CD14-positive monocyte (primary cell): ENCODE measurements at regions not wholly inside any gene's neighbourhood (a gene's known extent, or its start where the extent isn't known, plus 50 kb on each side); places are given as distances from the start of the nearest gene placed in this dataset.

Source experiments
- DNase-seq, 3 donors: peaks; one replicate each; pipeline ENCODE4 v3.0.0-alpha.2; 2011 to 2022
- H2AFZ ChIP-seq: 2 replicates; pipeline ENCODE4 v1.6.0; 2012; ENCODE audit warnings: mild to moderate bottlenecking, low read depth, low read length, inconsistent platforms; ENCODE audit not compliant: insufficient read depth, poor library complexity, severe bottlenecking
- H3K27ac ChIP-seq, 2 donors: 1 replicate in 1 of 2; 2 replicates in 1 of 2; pipeline ENCODE4 v1.5.1; 2012 to 2013; ENCODE audit warnings: low read length in 2 of 2, control low read depth in 1 of 2, inconsistent platforms in 1 of 2, low read depth in 1 of 2, mild to moderate bottlenecking in 1 of 2
- H3K27me3 ChIP-seq, 2 donors: one replicate each; pipeline versions ENCODE4 v1.6.0 to v1.6.1; 2011 to 2013; ENCODE audit warnings: low read length in 2 of 2; ENCODE audit not compliant: control insufficient read depth in 2 of 2, insufficient read depth in 2 of 2
- H3K36me3 ChIP-seq, 2 donors: replicated peaks in 1 of 2; 1 replicate in 1 of 2; 2 replicates in 1 of 2; pipeline versions ENCODE4 v1.5.1 to v1.6.1; 2012 to 2013; ENCODE audit warnings: low read length in 2 of 2, control low read depth in 1 of 2, inconsistent platforms in 1 of 2, mild to moderate bottlenecking in 1 of 2; ENCODE audit not compliant: insufficient read depth in 2 of 2, control insufficient read depth in 1 of 2
- H3K4me1 ChIP-seq, 2 donors: 1 replicate in 1 of 2; 2 replicates in 1 of 2; pipeline versions ENCODE4 v1.5.1 to v1.6.1; 2012 to 2013; ENCODE audit warnings: low read length in 2 of 2, control low read depth in 1 of 2, inconsistent platforms in 1 of 2, mild to moderate bottlenecking in 1 of 2, moderate library complexity in 1 of 2; ENCODE audit not compliant: insufficient read depth in 2 of 2, control insufficient read depth in 1 of 2
- H3K4me2 ChIP-seq: replicated peaks from 2 replicates; pipeline ENCODE3; 2012; ENCODE audit warnings: low read length, moderate library complexity, mild to moderate bottlenecking; ENCODE audit not compliant: poor library complexity, severe bottlenecking; ENCODE audit errors: extremely low read depth
- H3K4me3 ChIP-seq, 3 experiments: fragments of 200-600 bp in 1 of 3; sonication (generic) in 1 of 3; replicated peaks in 1 of 3; 1 replicate in 2 of 3; 2 replicates in 1 of 3; pipeline ENCODE4 v1.5.1; 2011 to 2013; ENCODE audit warnings: low read length in 3 of 3, mild to moderate bottlenecking in 3 of 3, control low read depth in 2 of 3, low read depth in 2 of 3, inconsistent platforms in 1 of 3, moderate library complexity in 1 of 3
- H3K79me2 ChIP-seq: 2 replicates; pipeline ENCODE4 v1.6.0; 2012; ENCODE audit warnings: mild to moderate bottlenecking, control low read depth, inconsistent platforms, low read length, moderate library complexity; ENCODE audit not compliant: insufficient read depth
- H3K9ac ChIP-seq: 2 replicates; pipeline ENCODE4 v1.6.0; 2017; ENCODE audit warnings: low read length, mild to moderate bottlenecking; ENCODE audit not compliant: insufficient read depth, poor library complexity, severe bottlenecking
- H3K9me3 ChIP-seq, 2 donors: replicated peaks in 1 of 2; 1 replicate in 1 of 2; 2 replicates in 1 of 2; pipeline versions ENCODE4 v1.5.1 to v1.6.1; 2012 to 2013; ENCODE audit warnings: low read length in 2 of 2, control low read depth in 1 of 2; ENCODE audit not compliant: control insufficient read depth in 1 of 2, insufficient read depth in 1 of 2
- H4K20me1 ChIP-seq: 2 replicates; pipeline ENCODE4 v1.6.0; 2012; ENCODE audit warnings: mild to moderate bottlenecking, low read length, control low read depth, moderate library complexity; ENCODE audit not compliant: insufficient read depth
- H3K27ac Mint-ChIP-seq, 7 donors: one replicate each; pipeline ENCODE4 v1.8.0; 2020; ENCODE audit warnings: mild to moderate bottlenecking in 7 of 7, mixed read lengths in 7 of 7, moderate library complexity in 6 of 7, inconsistent platforms in 2 of 7
- H3K27me3 Mint-ChIP-seq, 3 donors: one replicate each; pipeline ENCODE4 v1.8.0; 2021 to 2022; ENCODE audit warnings: low read depth in 3 of 3, mild to moderate bottlenecking in 3 of 3, mixed read lengths in 3 of 3, moderate library complexity in 3 of 3, inconsistent platforms in 1 of 3
- H3K36me3 Mint-ChIP-seq, 2 donors: one replicate each; pipeline ENCODE4 v1.8.0; 2020; ENCODE audit warnings: mixed read lengths in 2 of 2, inconsistent platforms in 1 of 2, mild to moderate bottlenecking in 1 of 2
- H3K4me1 Mint-ChIP-seq: one replicate; pipeline ENCODE4 v1.8.0; 2020; ENCODE audit warnings: mild to moderate bottlenecking, mixed read lengths
- H3K4me3 Mint-ChIP-seq, 2 donors: one replicate each; pipeline ENCODE4 v1.8.0; 2020; ENCODE audit warnings: mild to moderate bottlenecking in 2 of 2, mixed read lengths in 2 of 2, moderate library complexity in 1 of 2
- H3K9me3 Mint-ChIP-seq, 7 donors: one replicate each; pipeline ENCODE4 v1.8.0; 2020 to 2022; ENCODE audit warnings: mixed read lengths in 7 of 7, mild to moderate bottlenecking in 6 of 7, moderate library complexity in 6 of 7, inconsistent platforms in 2 of 7
- CTCF ChIP-seq: fragments of 200-600 bp; IDR thresholded peaks from one replicate; pipeline ENCODE4 v1.8.0; 2022; ENCODE audit warnings: antibody characterized with exemption, mild to moderate bottlenecking
- WGBS: methylation state at CpG from one replicate; pipeline ENCODE4 v1.1.5; 2013; ENCODE audit warnings: missing lambda C conversion rate; ENCODE audit not compliant: insufficient coverage; 5-methylcytosine and 5-hydroxymethylcytosine counted together
- intact Hi-C, 2 donors: fragments of 100-400 bp; cut with micrococcal nuclease; formaldehyde crosslinking; loops; one replicate each; pipeline versions ENCODE4 v1.15.0 to v1.15.1; 2023

- DNase-seq = no peak
- Histone ChIP-seq H3K4me1 (no peaks in the 10 kb centered on the region), H3K79me2 (no peaks in the 10 kb centered on the region), H3K27me3 (no peaks in the 10 kb centered on the region), H2AFZ (no peak overlapping the region), H3K4me2 (no peak overlapping the region), H3K9ac (no peak overlapping the region), H3K4me3 (no peak overlapping the region), H4K20me1 (no peaks in the 10 kb centered on the region), H3K9me3 (no peaks in the 10 kb centered on the region), H3K27ac (no peak overlapping the region), H3K36me3 (no peaks in the 10 kb centered on the region)
- WGBS = 76% methylated on average over 5 of the region's 5 CpGs
- Mint-ChIP-seq H3K9me3 (peaks cover 0 to 4% (median 1%) of the 10 kb centered on the region in 7 donors), H3K4me1 (no peaks in the 10 kb centered on the region), H3K36me3 (no peaks in the 10 kb centered on the region), H3K4me3 (no peak overlapping the region), H3K27me3 (peaks cover 6 to 22% (median 7%) of the 10 kb centered on the region in 3 donors), H3K27ac (no peak overlapping the region)
- intact Hi-C loops = no loop called here
- TF ChIP-seq CTCF = no peak
Observed at GRCh38 chr1:29417971-29418370, 181.6 kb downstream of the PTPRU start.

- Mint-ChIP-seq H3K36me3 (no peaks in the 10 kb centered on the region), H3K27ac (no peak overlapping the region), H3K27me3 (peaks cover 8 to 20% (median 9%) of the 10 kb centered on the region in 3 donors), H3K4me3 (no peak overlapping the region), H3K9me3 (peaks cover 0 to 4% (median 1%) of the 10 kb centered on the region in 7 donors), H3K4me1 (no peaks in the 10 kb centered on the region)
- DNase-seq = no peak
- Histone ChIP-seq H2AFZ (no peak overlapping the region), H3K9me3 (no peaks in the 10 kb centered on the region), H3K27me3 (no peaks in the 10 kb centered on the region), H3K4me3 (no peak overlapping the region), H3K4me2 (no peak overlapping the region), H3K79me2 (no peaks in the 10 kb centered on the region), H3K4me1 (no peaks in the 10 kb centered on the region), H3K36me3 (no peaks in the 10 kb centered on the region), H3K27ac (no peak overlapping the region), H4K20me1 (no peaks in the 10 kb centered on the region), H3K9ac (no peak overlapping the region)
- 66% methylated on average over 3 of the region's 14 CpGs for WGBS
- no peak for TF ChIP-seq CTCF
- intact Hi-C loops = no loop called here
Observed at GRCh38 chr1:29417147-29417858, 181.0 kb downstream of the PTPRU start.
